22Rv1 (cell line): ENCODE measurements at regions not wholly inside any gene's neighbourhood (a gene's known extent, or its start where the extent isn't known, plus 50 kb on each side); places are given as distances from the start of the nearest gene placed in this dataset.

Experiments
- ZFX ChIP-seq: fragments of 450-650 bp; IDR thresholded peaks from 2 replicates; pipeline ENCODE4 v1.6.1; 2017; ENCODE audit warnings: antibody characterized with exemption, borderline replicate concordance
- TF ChIP-seq, protein P1 (sequence below): fragments of 450-650 bp; IDR thresholded peaks from 2 replicates; pipeline ENCODE4 v1.5.1; 2017; ENCODE audit warnings: mild to moderate bottlenecking

DNA sequence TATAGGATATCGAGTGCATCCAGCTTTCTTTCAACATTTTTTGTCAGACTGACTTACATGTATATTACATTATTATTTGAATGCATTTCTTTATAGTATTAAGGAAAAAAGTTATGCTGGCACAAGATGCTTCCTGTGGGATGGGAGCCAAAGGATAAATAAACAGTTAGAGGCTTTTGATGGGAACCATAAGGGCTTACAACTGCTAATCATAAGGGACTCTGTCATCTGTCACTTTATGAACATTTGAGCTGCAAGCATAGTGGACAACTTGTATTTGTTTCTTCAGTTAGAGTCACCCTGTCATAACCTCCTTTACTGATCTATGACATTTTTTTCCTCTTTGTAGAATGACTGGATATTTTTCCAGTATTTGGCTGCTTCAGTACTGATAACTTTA, 132.4 kb upstream of the CHORDC1 start:
- TF ChIP-seq, protein P1, sequence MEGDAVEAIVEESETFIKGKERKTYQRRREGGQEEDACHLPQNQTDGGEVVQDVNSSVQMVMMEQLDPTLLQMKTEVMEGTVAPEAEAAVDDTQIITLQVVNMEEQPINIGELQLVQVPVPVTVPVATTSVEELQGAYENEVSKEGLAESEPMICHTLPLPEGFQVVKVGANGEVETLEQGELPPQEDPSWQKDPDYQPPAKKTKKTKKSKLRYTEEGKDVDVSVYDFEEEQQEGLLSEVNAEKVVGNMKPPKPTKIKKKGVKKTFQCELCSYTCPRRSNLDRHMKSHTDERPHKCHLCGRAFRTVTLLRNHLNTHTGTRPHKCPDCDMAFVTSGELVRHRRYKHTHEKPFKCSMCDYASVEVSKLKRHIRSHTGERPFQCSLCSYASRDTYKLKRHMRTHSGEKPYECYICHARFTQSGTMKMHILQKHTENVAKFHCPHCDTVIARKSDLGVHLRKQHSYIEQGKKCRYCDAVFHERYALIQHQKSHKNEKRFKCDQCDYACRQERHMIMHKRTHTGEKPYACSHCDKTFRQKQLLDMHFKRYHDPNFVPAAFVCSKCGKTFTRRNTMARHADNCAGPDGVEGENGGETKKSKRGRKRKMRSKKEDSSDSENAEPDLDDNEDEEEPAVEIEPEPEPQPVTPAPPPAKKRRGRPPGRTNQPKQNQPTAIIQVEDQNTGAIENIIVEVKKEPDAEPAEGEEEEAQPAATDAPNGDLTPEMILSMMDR = no peak
- no peak for TF ChIP-seq ZFX
